ENCODE measurements at regions not wholly inside any gene's neighbourhood (a gene's known extent, or its start where the extent isn't known, plus 50 kb on each side); places are given as distances from the start of the nearest gene placed in this dataset.

- Histone ChIP-seq H3K27ac (no peak overlapping the region), H3K27me3 (no peaks in the 10 kb centered on the region), H3K4me1 (no peaks in the 10 kb centered on the region), H3K9me3 (no peaks in the 10 kb centered on the region), H3K4me3 (no peak overlapping the region), H3K36me3 (no peaks in the 10 kb centered on the region)
- WGBS, 2 donors: 100% methylated on average over 1 of the region's 1 CpG
- TF ChIP-seq CTCF (IDR thresholded peaks at IDR 0.05) (no peak), POLR2A (IDR thresholded peaks at IDR 0.05) (no peak), EP300 (IDR thresholded peaks at IDR 0.05) (no peak)
- DNase-seq (ENCODE audit: low spot score in 2 of 2): no peak
Observed at GRCh38 chr1:55472115-55472514, 257.0 kb upstream of the USP24 start.

- Histone ChIP-seq H3K27me3 (no peaks in the 10 kb centered on the region), H3K36me3 (no peaks in the 10 kb centered on the region), H3K9me3 (no peaks in the 10 kb centered on the region), H3K4me3 (no peak overlapping the region), H3K27ac (peak overlapping the region in 1 of 4 donors; percentile 8), H3K4me1 (peaks cover 0 to 17% (median 3%) of the 10 kb centered on the region in 4 donors)
- TF ChIP-seq EP300 (IDR thresholded peaks at IDR 0.05): no peak
- TF ChIP-seq CTCF (IDR thresholded peaks at IDR 0.05): no peak
- no peak for TF ChIP-seq POLR2A (IDR thresholded peaks at IDR 0.05)
- no peak for DNase-seq (ENCODE audit: low spot score in 2 of 2)
- WGBS, 2 donors: 66 to 71% methylated on average over 6 to 7 of the region's 7 CpGs
Observed at GRCh38 chr1:55468142-55468795, 253.1 kb upstream of the USP24 start.

- H3K36me3 ChIP-seq: no peaks in the 10 kb centered on the region
Observed at GRCh38 chr1:55466921-55467320, 251.8 kb upstream of the USP24 start.

GRCh38 chr1:55466373-55466772, 251.2 kb upstream of the USP24 start:
- no peaks in the 10 kb centered on the region for H3K27me3 ChIP-seq
- no peak overlapping the region for H3K4me3 ChIP-seq
- H3K4me1 ChIP-seq: peaks cover 0 to 19% (median 3%) of the 10 kb centered on the region in 4 donors
- H3K9me3 ChIP-seq: no peaks in the 10 kb centered on the region
- no peaks in the 10 kb centered on the region for H3K36me3 ChIP-seq
- DNase-seq (ENCODE audit: low spot score in 2 of 2): no peak
- TF ChIP-seq POLR2A (IDR thresholded peaks at IDR 0.05): no peak
- TF ChIP-seq CTCF (IDR thresholded peaks at IDR 0.05): no peak
- no peak for TF ChIP-seq EP300 (IDR thresholded peaks at IDR 0.05)
- H3K27ac ChIP-seq: no peak overlapping the region
- 72 to 76% methylated on average over 1 of the region's 1 CpG for WGBS, 2 donors

More at GRCh38 chr1:55466921-55467320, 251.8 kb upstream of the USP24 start:
- TF ChIP-seq CTCF (IDR thresholded peaks at IDR 0.05) (no peak), POLR2A (IDR thresholded peaks at IDR 0.05) (no peak), EP300 (IDR thresholded peaks at IDR 0.05) (no peak)
- no peak overlapping the region for H3K4me3 ChIP-seq
- H3K4me1 ChIP-seq: peaks cover 0 to 19% (median 3%) of the 10 kb centered on the region in 4 donors
- DNase-seq (ENCODE audit: low spot score in 2 of 2): no peak
- no peaks in the 10 kb centered on the region for H3K27me3 ChIP-seq
- 93 to 96% methylated on average over 2 of the region's 2 CpGs for WGBS, 2 donors
- no peak overlapping the region for H3K27ac ChIP-seq
- H3K9me3 ChIP-seq: no peaks in the 10 kb centered on the region

GRCh38 chr1:55464550-55464949, 249.4 kb upstream of the USP24 start:
- Histone ChIP-seq H3K27ac (peak overlapping the region; percentile 64 to 90 (median 84)), H3K27me3 (no peaks in the 10 kb centered on the region), H3K4me3 (no peak overlapping the region), H3K4me1 (peaks cover 0 to 19% (median 3%) of the 10 kb centered on the region in 4 donors), H3K9me3 (no peaks in the 10 kb centered on the region), H3K36me3 (no peaks in the 10 kb centered on the region)
- 81 to 90% methylated on average over 1 of the region's 1 CpG for whole genome bisulfite sequencing, 2 donors
- peak in 1 of 2 donors; percentile 30 for TF ChIP-seq EP300 (IDR thresholded peaks at IDR 0.05)
- TF ChIP-seq CTCF (IDR thresholded peaks at IDR 0.05): no peak
- no peak for DNase-seq (ENCODE audit: low spot score in 2 of 2)

Measured in tibial nerve (tissue), 4 donors.